ENCODE measurements at regions not wholly inside any gene's neighbourhood (a gene's known extent, or its start where the extent isn't known, plus 50 kb on each side); places are given as distances from the start of the nearest gene placed in this dataset.

DNA sequence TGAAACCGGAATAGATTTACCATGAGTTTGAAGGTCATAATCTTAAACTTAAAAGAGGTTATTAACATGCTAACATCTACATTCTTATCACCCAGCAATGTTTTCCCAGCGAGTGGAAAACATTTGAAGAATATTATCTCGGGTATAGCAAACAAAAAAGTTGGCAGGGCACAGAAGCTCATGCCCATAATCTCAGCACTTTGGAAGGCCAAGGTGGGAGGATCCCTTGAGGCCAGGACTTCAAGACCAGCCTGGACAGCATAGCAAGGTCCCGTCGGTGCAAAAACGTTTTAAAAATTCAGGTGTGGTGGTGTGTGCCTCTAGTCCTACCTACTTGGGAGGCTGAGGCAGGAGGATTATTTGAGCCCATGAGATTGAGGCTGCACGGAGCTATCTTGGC is 213.5 kb downstream of the MANEA start:
- no peak for ATAC-seq (replicated peaks)
- H3K27ac Mint-ChIP-seq: no peak overlapping the region
- DNase-seq: no peak
- no peak overlapping the region for H3K4me3 Mint-ChIP-seq
- H3K9me3 Mint-ChIP-seq: peaks cover 0 to 7% of the 10 kb centered on the region in 2 donors
- no peaks in the 10 kb centered on the region for H3K27me3 Mint-ChIP-seq
- no peaks in the 10 kb centered on the region for H3K4me1 Mint-ChIP-seq (ENCODE audit: low read depth in 2 of 2)
- H3K36me3 Mint-ChIP-seq (ENCODE audit: insufficient read depth): no peaks in the 10 kb centered on the region

DNA sequence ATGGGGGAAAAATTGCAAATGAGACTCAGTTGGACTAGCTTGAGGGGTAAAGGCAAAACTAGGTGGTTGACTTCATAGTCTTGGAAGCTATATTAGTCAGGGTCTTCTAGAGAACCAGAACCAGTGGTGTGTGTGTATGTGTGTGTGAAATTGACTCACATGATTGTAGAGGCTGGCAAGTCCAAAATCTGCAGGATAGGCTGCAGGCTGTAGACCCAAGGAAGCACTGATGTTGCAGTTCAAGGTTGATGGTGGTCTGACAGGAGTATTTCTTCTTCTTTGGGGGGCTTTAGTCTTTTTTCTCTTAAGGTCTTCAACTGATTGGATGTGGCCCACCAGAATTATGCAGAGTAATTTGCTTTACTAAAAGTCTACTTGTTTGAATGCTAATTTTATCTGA is 217.4 kb downstream of the MANEA start:
- Mint-ChIP-seq H3K9me3 (peaks cover 0 to 7% of the 10 kb centered on the region in 2 donors), H3K36me3 (ENCODE audit: insufficient read depth) (no peaks in the 10 kb centered on the region), H3K27me3 (no peaks in the 10 kb centered on the region), H3K4me1 (ENCODE audit: low read depth in 2 of 2) (no peaks in the 10 kb centered on the region), H3K27ac (no peak overlapping the region), H3K4me3 (no peak overlapping the region)
- ATAC-seq (replicated peaks): no peak
- no peak for DNase-seq

DNA sequence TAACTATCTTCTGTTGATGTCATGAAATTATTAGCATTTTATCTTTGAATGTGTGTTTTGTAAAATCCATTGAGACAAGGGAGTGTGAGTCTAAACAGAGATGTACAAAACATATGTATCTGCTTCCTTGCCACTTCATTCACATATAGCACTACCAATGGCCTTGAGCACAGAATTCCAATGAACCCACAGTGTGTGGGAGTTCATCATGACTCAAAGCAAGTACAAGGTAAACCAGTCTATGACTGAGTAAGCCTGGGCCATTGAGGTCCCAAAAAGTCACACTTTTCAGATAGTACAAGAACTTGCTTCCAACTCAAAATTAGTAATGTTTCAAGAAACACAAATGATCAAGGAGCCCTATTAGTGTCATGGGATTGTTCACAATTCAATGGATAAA is 218.6 kb downstream of the MANEA start:
- H3K27me3 Mint-ChIP-seq: no peaks in the 10 kb centered on the region

DNA sequence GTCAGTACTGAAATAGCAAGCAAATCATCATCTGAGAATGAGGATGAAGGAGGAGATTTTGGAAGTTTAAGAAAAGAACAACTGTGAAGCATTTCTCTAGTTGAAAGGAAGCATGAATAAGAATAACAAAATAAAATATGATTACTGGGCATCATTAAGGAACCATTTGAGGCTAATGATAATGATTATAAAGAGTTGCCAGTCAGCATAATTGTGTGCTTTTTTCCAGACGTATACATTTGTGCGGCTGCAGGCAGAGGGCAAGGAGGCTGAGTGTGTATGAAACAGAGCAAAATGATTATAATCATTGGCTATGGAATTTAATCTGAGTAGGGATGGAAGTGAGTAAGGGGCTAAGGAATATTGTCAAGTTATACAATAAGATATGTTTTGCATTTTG is 218.7 kb upstream of the FUT9 start:
- no peak overlapping the region for H3K27ac Mint-ChIP-seq
- H3K36me3 Mint-ChIP-seq (ENCODE audit: insufficient read depth): no peaks in the 10 kb centered on the region
- no peaks in the 10 kb centered on the region for H3K27me3 Mint-ChIP-seq
- H3K9me3 Mint-ChIP-seq: peaks cover 0 to 7% of the 10 kb centered on the region in 2 donors
- no peak for ATAC-seq (replicated peaks)
- no peak for DNase-seq
- no peak overlapping the region for H3K4me3 Mint-ChIP-seq
- no peaks in the 10 kb centered on the region for H3K4me1 Mint-ChIP-seq (ENCODE audit: low read depth in 2 of 2)

More for the DNA sequence above, 218.6 kb downstream of the MANEA start:
- no peak for DNase-seq
- Mint-ChIP-seq H3K9me3 (peaks cover 0 to 7% of the 10 kb centered on the region in 2 donors), H3K36me3 (ENCODE audit: insufficient read depth) (no peaks in the 10 kb centered on the region), H3K27ac (no peak overlapping the region), H3K4me3 (no peak overlapping the region), H3K4me1 (ENCODE audit: low read depth in 2 of 2) (no peaks in the 10 kb centered on the region)
- no peak for ATAC-seq (replicated peaks)

DNA sequence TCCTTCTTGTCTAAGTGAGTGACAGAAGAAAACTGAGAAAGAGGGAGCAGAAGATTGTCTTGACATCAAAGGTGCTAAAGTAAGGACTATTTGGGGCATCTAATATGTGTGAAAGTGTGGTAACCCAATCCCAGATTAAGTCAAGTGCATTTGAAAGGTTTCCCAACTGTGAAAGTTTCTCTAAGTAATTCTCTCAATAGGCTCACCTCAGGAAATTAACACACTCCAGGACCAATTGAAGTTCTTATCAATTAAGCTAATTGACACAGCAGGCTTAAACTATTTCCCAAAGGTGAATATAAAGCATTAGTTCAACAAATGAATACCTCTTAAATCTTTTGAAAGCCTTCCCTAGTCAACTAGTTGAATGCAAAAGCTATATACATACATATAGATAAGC is 212.8 kb upstream of the FUT9 start:
- Mint-ChIP-seq H3K4me3 (no peak overlapping the region), H3K27me3 (no peaks in the 10 kb centered on the region), H3K9me3 (no peaks in the 10 kb centered on the region), H3K27ac (no peak overlapping the region), H3K36me3 (ENCODE audit: insufficient read depth) (no peaks in the 10 kb centered on the region), H3K4me1 (ENCODE audit: low read depth in 2 of 2) (no peaks in the 10 kb centered on the region)
- no peak for DNase-seq
- no peak for ATAC-seq (replicated peaks)

DNA sequence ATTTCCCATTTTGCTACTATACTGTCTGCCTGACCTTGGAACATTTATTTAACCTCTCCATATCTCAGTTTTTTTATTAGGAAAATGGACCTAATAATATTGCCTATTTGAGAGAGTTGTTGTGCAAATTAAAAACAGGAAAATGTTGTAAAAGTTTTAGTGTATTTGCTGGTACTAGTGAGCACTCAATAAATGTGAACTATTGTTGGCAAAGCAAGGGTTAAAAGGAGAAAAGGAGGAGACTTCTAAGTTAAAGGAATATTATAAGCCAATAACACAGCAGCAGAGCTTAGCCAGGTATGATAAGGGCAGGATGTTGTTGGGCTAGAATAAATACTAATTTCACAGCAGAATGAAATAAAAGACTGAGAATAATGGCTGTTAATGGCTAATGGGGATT is 211.9 kb upstream of the FUT9 start:
- no peaks in the 10 kb centered on the region for H3K36me3 Mint-ChIP-seq (ENCODE audit: insufficient read depth)
- no peaks in the 10 kb centered on the region for H3K9me3 Mint-ChIP-seq
- no peak overlapping the region for H3K27ac Mint-ChIP-seq
- no peak overlapping the region for H3K4me3 Mint-ChIP-seq
- no peaks in the 10 kb centered on the region for H3K4me1 Mint-ChIP-seq (ENCODE audit: low read depth in 2 of 2)
- no peak for ATAC-seq (replicated peaks)
- no peaks in the 10 kb centered on the region for H3K27me3 Mint-ChIP-seq
- no peak for DNase-seq

DNA sequence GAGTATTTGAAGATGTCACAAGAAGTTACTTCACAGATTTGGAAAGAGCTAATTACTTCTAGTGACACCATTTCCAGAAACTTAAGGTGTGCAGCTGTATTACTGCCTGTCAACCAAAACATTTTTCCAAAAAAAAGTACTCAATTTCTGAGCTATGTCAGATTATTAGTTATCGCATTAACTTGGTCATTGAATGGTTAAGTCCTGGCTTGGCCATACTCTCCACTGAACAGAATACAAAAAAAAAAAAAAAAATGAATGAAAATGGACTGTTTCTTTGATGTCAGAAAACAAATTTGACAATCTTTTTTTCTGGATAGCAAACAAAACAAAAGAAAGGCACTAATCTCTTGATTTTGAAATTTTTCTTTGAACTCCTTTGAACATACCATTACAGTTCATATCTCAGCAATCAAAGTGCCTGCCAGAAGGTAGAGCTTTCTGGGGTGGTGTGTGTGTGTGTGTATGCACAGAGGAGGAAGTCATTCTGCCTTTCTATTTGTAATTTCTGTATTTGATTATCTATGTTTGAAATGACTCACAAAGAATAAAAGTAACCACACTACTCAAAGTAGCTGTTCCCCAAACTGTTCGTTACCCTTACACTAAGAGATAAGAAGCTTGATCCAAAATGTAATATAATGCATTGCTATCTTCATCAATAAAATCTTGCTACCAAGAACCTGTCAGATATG is 210.8 kb upstream of the FUT9 start:
- no peak overlapping the region for H3K4me3 Mint-ChIP-seq
- ATAC-seq (replicated peaks) (no peak), DNase-seq (no peak)
- H3K4me1 Mint-ChIP-seq (ENCODE audit: low read depth in 2 of 2): no peaks in the 10 kb centered on the region
- H3K27me3 Mint-ChIP-seq: no peaks in the 10 kb centered on the region
- no peaks in the 10 kb centered on the region for H3K9me3 Mint-ChIP-seq
- H3K36me3 Mint-ChIP-seq (ENCODE audit: insufficient read depth): no peaks in the 10 kb centered on the region
- H3K27ac Mint-ChIP-seq: no peak overlapping the region

DNA sequence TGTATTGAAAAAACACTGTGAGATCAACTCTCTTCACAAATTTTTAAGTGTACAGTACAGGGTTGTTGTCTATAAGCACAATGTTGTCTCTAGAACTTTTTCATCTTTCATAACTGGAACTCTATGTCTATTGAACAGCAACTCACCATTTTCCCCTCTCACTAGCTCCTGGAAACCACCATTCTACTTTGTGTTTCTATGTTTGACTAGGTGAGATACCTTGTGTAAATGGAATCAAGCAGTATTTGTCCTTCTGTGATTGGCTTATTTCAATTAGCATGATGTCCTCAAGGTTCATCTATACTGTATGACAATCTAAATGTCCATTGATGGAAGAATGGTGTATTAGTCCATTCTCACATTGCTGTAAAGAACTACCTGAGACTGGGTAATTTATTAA is 210.1 kb upstream of the FUT9 start:
- Mint-ChIP-seq H3K27ac (no peak overlapping the region), H3K4me1 (ENCODE audit: low read depth in 2 of 2) (no peaks in the 10 kb centered on the region), H3K36me3 (ENCODE audit: insufficient read depth) (no peaks in the 10 kb centered on the region), H3K9me3 (no peaks in the 10 kb centered on the region), H3K27me3 (no peaks in the 10 kb centered on the region), H3K4me3 (no peak overlapping the region)
- ATAC-seq (replicated peaks): no peak
- DNase-seq: no peak

DNA sequence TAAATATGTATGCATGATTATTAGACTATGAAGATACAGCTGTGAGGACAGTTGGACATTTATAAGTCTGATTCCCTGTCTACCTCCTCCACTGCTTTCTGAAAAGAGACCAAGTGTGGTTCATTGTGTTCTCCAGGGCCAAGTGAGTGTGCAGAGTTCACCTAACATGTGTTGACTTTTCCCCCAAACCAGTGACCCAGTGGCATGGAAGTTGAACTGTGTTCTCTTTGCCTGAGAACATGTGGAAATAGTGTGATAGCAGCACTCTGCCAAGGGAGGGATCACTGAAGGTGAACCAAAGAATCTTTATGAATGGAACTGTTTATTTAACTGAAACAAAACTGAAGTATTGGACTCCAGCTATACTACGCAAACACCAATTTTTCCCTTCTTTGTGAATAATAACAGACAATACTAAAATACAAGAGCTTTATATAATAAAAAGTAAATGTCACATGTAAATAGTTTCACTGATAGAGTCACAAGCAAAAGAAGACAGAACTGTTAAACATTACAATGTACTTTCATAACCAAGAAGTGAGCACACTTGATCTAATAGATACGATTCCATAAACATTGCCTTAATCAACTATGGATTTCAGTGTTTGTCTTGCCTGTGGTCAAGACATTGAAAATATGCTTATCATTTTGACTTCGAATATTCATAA is 200.3 kb upstream of the FUT9 start:
- no peaks in the 10 kb centered on the region for H3K4me1 Mint-ChIP-seq (ENCODE audit: low read depth in 2 of 2)
- peaks cover 0 to 3% of the 10 kb centered on the region in 2 donors for H3K9me3 Mint-ChIP-seq
- DNase-seq (no peak), ATAC-seq (replicated peaks) (no peak)
- no peaks in the 10 kb centered on the region for H3K36me3 Mint-ChIP-seq (ENCODE audit: insufficient read depth)
- no peak overlapping the region for H3K27ac Mint-ChIP-seq
- H3K27me3 Mint-ChIP-seq: no peaks in the 10 kb centered on the region
- no peak overlapping the region for H3K4me3 Mint-ChIP-seq

DNA sequence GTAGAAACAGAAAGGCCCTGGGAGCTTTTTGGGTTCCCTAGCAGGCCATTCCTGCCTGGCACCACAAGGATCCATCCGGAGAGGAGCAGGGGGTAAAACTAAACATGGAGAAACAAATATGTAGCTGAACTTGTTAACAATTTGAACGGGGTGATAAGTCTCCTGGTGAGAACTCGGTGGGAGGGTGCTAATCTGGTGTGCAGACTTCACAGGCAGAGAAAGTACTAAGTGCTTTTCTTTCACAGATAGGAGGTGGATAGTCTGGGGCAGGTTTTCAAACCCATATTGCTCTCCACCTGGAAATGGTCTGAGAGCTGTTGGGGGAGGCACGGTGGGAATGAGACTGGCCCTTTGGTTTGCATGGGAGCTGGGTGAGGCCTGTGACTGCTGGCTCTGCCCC is 196.3 kb upstream of the FUT9 start:
- Mint-ChIP-seq H3K36me3 (ENCODE audit: insufficient read depth) (no peaks in the 10 kb centered on the region), H3K4me1 (ENCODE audit: low read depth in 2 of 2) (no peaks in the 10 kb centered on the region), H3K27ac (no peak overlapping the region), H3K27me3 (no peaks in the 10 kb centered on the region), H3K4me3 (no peak overlapping the region), H3K9me3 (peaks cover 3% of the 10 kb centered on the region in 2 donors)
- ATAC-seq (replicated peaks) (no peak), DNase-seq (no peak)

DNA sequence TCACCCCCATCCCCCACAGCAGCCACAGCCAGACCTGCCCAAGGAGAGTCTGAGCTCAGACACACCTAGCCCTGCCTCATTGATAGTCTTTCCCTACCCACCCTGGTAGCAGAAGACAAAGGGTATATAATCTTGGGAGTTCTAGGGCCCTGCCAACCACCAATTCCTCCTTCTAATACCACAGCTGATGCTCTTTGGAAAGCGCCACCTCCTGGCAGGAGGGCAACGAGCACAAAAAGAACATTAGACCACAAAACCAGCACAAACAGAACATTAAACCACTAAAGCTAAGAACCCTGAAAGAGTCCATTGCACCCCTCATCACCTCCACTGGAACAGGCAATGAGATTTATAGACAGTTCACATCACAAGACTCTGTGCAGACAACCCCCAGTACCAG is 195.8 kb upstream of the FUT9 start:
- Mint-ChIP-seq H3K27me3 (no peaks in the 10 kb centered on the region), H3K9me3 (peaks cover 3 to 7% of the 10 kb centered on the region in 2 donors), H3K4me3 (no peak overlapping the region), H3K27ac (no peak overlapping the region), H3K4me1 (ENCODE audit: low read depth in 2 of 2) (no peaks in the 10 kb centered on the region), H3K36me3 (ENCODE audit: insufficient read depth) (no peaks in the 10 kb centered on the region)
- ATAC-seq (replicated peaks) (no peak), DNase-seq (no peak)

DNA sequence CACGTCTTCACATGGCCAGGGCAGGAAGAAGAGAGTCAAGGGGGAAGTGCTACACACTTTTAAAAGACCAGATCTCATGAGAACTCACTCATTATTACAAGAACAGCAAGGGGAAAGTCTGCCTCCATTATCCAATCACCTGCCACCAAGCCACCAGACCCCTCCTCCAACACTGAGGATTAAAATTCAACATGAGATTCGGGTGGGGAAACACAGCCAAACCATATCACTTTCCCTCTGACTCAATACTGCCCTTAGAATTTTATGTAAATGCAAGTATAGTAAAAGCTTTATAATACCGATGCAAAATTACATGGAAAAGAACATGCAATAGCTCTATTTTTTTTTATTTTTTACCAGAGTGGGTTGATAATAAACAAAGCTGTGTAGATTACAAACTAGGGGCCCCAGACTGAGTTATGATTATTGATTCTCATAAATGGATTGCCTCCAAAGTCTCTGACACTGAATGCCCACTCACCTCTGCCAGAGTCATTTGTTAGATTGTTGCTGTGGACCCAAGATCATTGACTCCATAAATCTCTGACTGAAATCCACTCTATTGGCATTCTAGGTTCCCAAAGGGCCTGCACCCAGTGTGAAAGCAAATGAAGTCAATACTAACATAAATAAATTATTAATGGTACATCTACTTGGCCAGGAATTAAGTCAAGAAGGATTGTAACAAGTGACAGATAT is 184.8 kb upstream of the FUT9 start:
- no peaks in the 10 kb centered on the region for H3K36me3 Mint-ChIP-seq (ENCODE audit: insufficient read depth)
- peaks cover 0 to 3% of the 10 kb centered on the region in 2 donors for H3K9me3 Mint-ChIP-seq
- H3K4me1 Mint-ChIP-seq (ENCODE audit: low read depth in 2 of 2): no peaks in the 10 kb centered on the region
- H3K27ac Mint-ChIP-seq: no peak overlapping the region
- ATAC-seq (replicated peaks): no peak
- H3K4me3 Mint-ChIP-seq: no peak overlapping the region
- no peaks in the 10 kb centered on the region for H3K27me3 Mint-ChIP-seq
- DNase-seq: no peak

DNA sequence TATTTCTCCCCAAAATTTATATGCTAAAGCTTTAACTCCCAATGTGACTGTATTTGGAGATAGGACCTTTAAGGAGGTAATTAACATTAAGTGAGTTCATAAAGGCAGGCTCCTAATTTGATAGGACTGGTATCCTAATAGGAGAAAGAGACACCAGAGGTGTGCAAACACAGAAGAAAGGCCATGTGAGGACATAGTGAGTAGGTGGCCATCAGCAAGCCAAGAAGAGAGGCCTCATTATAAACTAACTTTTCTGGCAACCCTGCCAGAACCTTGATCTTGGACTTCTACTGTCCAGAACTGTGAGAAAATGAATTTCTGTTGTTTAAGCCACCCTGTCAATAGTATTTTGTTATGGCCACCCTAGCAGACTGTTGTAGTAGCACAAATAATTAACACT is 177.9 kb upstream of the FUT9 start:
- Mint-ChIP-seq H3K27ac (no peak overlapping the region), H3K36me3 (ENCODE audit: insufficient read depth) (no peaks in the 10 kb centered on the region), H3K4me3 (no peak overlapping the region), H3K9me3 (no peaks in the 10 kb centered on the region), H3K4me1 (ENCODE audit: low read depth in 2 of 2) (no peaks in the 10 kb centered on the region), H3K27me3 (no peaks in the 10 kb centered on the region)
- ATAC-seq (replicated peaks) (no peak), DNase-seq (no peak)

DNA sequence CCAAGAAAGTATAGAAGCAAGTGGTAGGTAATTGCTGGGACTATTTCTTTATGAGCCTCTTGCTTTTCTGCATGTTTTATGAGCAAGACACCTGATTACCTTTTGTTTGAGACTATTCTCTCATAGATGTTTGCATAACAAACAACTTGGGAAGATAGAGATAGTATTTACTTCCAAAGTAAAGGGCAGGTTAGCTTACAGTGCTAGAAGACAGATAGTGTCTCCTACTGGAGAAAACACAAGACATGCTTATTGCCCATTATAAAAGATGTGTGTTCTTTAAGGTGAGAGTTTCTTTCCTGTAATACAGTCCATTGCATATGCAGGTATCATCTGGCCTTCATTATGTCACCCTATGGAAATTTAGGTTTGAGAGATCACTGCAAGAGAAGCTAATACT is 174.2 kb upstream of the FUT9 start:
- no peak overlapping the region for H3K27ac Mint-ChIP-seq
- H3K4me1 Mint-ChIP-seq (ENCODE audit: low read depth in 2 of 2): no peaks in the 10 kb centered on the region
- H3K4me3 Mint-ChIP-seq: no peak overlapping the region
- H3K36me3 Mint-ChIP-seq (ENCODE audit: insufficient read depth): no peaks in the 10 kb centered on the region
- DNase-seq: no peak
- no peak for ATAC-seq (replicated peaks)
- peaks cover 0 to 2% of the 10 kb centered on the region in 2 donors for H3K9me3 Mint-ChIP-seq
- H3K27me3 Mint-ChIP-seq: no peaks in the 10 kb centered on the region
